ENCODE measurements at regions not wholly inside any gene's neighbourhood (a gene's known extent, or its start where the extent isn't known, plus 50 kb on each side); places are given as distances from the start of the nearest gene placed in this dataset.

DNA sequence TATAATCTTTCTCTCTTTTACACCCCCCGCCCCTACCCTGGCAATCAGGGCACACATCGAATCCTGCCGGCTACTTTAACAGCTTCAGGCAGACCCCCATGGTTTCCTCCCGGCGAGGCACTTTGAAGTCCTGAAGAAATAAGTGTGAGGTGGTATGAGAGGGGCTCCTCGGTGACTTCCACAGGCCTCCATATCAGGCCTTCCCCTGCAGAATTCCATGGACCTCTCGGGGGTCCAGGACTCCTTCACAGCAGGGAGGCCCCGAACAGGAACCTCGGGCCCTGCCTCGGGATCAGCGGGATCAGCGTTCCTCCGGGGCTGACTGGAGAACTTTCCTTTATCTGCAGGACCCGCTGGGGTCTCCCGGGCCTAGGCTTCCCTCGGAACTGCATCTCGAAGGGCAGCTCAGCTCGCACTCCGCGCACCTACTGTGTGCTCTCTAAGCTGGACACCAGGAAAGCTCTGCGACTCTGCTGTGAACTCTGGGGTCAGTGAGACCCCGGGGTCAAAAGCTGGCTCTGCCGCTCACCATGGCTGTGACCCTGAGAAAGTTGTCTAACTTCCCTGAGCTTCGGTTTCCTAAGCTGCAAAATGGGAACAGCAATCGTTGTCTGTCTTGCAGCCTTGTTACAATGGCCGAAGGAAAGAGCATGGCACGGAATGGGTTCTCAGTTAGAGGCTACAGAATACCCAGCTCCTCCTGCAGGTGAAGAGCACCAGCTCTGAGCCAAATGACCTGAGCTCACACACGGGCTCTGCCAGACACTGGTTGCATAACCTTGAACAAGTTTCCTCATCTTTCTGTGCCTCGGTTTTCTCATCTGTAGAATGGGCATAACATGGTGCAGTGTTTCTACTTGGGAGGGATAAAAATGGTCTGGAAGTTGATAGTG is 97.4 kb upstream of the ID2 start (continued):
- TF ChIP-seq, protein P1, sequence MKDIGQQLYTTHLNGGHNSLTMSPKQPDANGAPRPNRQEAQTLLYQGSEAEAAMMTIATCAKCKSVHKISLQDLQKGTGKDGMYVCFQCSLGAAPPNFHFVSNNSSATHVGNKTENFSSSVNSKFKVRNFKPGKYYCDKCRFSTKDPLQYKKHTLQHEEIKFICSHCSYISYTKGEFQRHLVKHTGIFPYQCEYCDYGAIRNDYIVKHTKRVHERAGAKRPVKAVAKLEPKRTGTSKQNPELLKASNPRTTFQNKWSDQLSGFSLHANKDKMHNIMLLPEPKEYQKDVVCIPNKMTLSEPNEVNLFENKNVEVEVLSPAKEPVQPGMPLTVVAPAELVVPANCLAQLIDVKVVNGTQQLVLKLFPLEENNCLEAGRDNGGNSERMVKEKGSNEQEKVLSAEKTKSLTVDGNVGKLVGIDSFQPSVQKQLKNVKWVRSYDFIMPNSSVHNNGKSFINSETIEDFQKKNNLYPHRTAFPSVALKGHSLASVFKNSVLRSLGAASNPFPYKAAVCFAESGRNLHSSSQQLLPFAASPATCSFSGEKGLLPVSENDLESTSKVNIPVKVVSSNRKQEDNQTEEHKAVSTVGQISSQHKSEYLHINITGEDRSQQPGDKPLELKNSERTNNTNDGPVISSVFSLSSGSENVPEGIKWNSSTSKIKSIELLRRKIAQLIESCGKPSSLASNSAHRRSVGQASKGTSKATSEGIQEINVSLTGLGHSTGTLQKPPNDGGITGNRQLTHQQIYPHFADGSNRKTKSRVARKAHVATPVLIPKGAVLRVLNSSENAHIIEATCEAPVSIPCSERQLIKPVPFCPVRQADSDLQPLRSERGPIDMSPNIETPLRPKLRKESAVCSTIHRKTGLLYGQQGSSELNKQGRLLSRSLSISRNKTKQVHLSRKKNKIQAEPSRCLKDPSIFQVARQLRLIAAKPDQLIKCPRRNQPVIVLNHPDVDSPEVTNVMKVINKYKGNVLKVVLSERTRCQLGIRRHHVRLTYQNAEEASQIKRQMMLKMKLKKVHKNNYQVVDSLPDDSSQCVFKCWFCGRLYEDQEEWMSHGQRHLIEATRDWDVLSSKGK (CRISPR knock-in tag; IDR thresholded peaks at IDR 0.05): no peak
- no peak for TF ChIP-seq FOXJ2 (tag; IDR thresholded peaks at IDR 0.05)
- no peak for TF ChIP-seq CHD1 (IDR thresholded peaks at IDR 0.05; ENCODE audit: low read length)
- TF ChIP-seq, protein P2, sequence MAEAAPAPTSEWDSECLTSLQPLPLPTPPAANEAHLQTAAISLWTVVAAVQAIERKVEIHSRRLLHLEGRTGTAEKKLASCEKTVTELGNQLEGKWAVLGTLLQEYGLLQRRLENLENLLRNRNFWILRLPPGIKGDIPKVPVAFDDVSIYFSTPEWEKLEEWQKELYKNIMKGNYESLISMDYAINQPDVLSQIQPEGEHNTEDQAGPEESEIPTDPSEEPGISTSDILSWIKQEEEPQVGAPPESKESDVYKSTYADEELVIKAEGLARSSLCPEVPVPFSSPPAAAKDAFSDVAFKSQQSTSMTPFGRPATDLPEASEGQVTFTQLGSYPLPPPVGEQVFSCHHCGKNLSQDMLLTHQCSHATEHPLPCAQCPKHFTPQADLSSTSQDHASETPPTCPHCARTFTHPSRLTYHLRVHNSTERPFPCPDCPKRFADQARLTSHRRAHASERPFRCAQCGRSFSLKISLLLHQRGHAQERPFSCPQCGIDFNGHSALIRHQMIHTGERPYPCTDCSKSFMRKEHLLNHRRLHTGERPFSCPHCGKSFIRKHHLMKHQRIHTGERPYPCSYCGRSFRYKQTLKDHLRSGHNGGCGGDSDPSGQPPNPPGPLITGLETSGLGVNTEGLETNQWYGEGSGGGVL (CRISPR knock-in tag; IDR thresholded peaks at IDR 0.05): no peak
- no peak for TF ChIP-seq ZKSCAN8 (CRISPR knock-in tag; IDR thresholded peaks at IDR 0.05)
- no peak for TF ChIP-seq STAT6 (CRISPR knock-in tag; IDR thresholded peaks at IDR 0.05)
- TF ChIP-seq ZBTB12 (CRISPR knock-in tag; IDR thresholded peaks at IDR 0.05): no peak
- peak; percentile 82 for TF ChIP-seq CBX1 (IDR thresholded peaks at IDR 0.05; ENCODE audit: low read depth)
- TF ChIP-seq ATF1 (CRISPR knock-in tag; IDR thresholded peaks at IDR 0.05): no peak
- TF ChIP-seq ATF1 (tag; IDR thresholded peaks at IDR 0.05): no peak
- no peak for TF ChIP-seq CREBBP (IDR thresholded peaks at IDR 0.05; ENCODE audit: low read depth, low read length)
- no peak for TF ChIP-seq ZC3H4 (CRISPR knock-in tag; IDR thresholded peaks at IDR 0.05; ENCODE audit: borderline replicate concordance)
- TF ChIP-seq MYC (IDR thresholded peaks at IDR 0.05; ENCODE audit: low read depth, low read length): no peak
- TF ChIP-seq MYC (CRISPR knock-in tag; IDR thresholded peaks at IDR 0.05; ENCODE audit: borderline replicate concordance, low read depth): no peak
- no peak for TF ChIP-seq ZNF175 (CRISPR knock-in tag; IDR thresholded peaks at IDR 0.05; ENCODE audit: low read depth)
- TF ChIP-seq ZNF143 (CRISPR knock-in tag; IDR thresholded peaks at IDR 0.05): no peak
- no peak for TF ChIP-seq MAFF (IDR thresholded peaks at IDR 0.05; ENCODE audit: low read length)
- TF ChIP-seq CBFB (CRISPR knock-in tag; IDR thresholded peaks at IDR 0.05): no peak
- TF ChIP-seq RBM25 (IDR thresholded peaks at IDR 0.05; ENCODE audit: low read depth, low read length, severe bottlenecking): peak; percentile 97
- no peak for TF ChIP-seq CSDE1 (IDR thresholded peaks at IDR 0.05)

All from K562 (cell line).